B cell (primary cell): ENCODE measurements at regions not wholly inside any gene's neighbourhood (a gene's known extent, or its start where the extent isn't known, plus 50 kb on each side); places are given as distances from the start of the nearest gene placed in this dataset.

ENCODE experiments used
- ATAC-seq: fragments of 200-7000 bp; cut with Tn5 transposase; one replicate; pipeline ENCODE4 v1.10.0; 2021; ENCODE audit warnings: low read depth, mild to moderate bottlenecking, moderate number of reproducible peaks, moderate library complexity
- CTCF ChIA-PET: fragments of 350-600 bp; sonication (Branson Sonifier 250); formaldehyde crosslinking; loops from one replicate; lab custom pipeline; 2021; ENCODE audit warnings: antibody characterized with exemption, inconsistent platforms; lab: Charles Lee
- POLR2A ChIA-PET: fragments of 350-600 bp; sonication (Branson Sonifier 250); formaldehyde crosslinking; loops from one replicate; lab custom pipeline; 2021; ENCODE audit warnings: antibody characterized with exemption; lab: Charles Lee
- DNase-seq: peaks from one replicate; pipeline ENCODE4 v3.0.0; 2013
- H2AFZ ChIP-seq: 2 replicates; pipeline ENCODE4 v1.6.1; 2012; ENCODE audit warnings: mild to moderate bottlenecking, low read depth, low read length; ENCODE audit not compliant: insufficient read depth, poor library complexity, severe bottlenecking
- H3K27ac ChIP-seq, 2 donors: 1 replicate in 1 of 2; 2 replicates in 1 of 2; pipeline ENCODE4 v1.5.1; 2012 to 2013; ENCODE audit warnings: low read length in 2 of 2, mild to moderate bottlenecking in 2 of 2, moderate library complexity in 1 of 2
- H3K27me3 ChIP-seq, 4 experiments: fragments of 200-600 bp in 1 of 4; sonication (generic) in 1 of 4; replicated peaks in 1 of 4; 1 replicate in 2 of 4; 2 replicates in 2 of 4; pipeline versions ENCODE4 v1.6.1 to v1.7.0; 2013 to 2016; ENCODE audit warnings: low read length in 3 of 4, mild to moderate bottlenecking in 2 of 4, mixed read lengths in 1 of 4, moderate library complexity in 1 of 4; ENCODE audit not compliant: insufficient read depth in 4 of 4, control insufficient read depth in 3 of 4; ENCODE audit errors: control extremely low read depth in 1 of 4
- H3K36me3 ChIP-seq, 2 experiments: replicated peaks in 1 of 2; 1 replicate in 1 of 2; 2 replicates in 1 of 2; pipeline versions ENCODE4 v1.6.1 to v1.7.1; 2013; ENCODE audit warnings: low read length in 1 of 2; ENCODE audit not compliant: insufficient read depth in 2 of 2, control insufficient read depth in 1 of 2; ENCODE audit errors: control extremely low read depth in 1 of 2, extremely low read depth in 1 of 2
- H3K4me1 ChIP-seq, 2 donors: fragments of 200-600 bp in 1 of 2; sonication (generic) in 1 of 2; 1 replicate in 1 of 2; 2 replicates in 1 of 2; pipeline versions ENCODE4 v1.5.1 to v1.6.1; 2013 to 2017; ENCODE audit warnings: low read length in 2 of 2; ENCODE audit not compliant: control insufficient read depth in 2 of 2, insufficient read depth in 2 of 2
- H3K4me2 ChIP-seq: replicated peaks from 2 replicates; pipeline ENCODE3; 2012; ENCODE audit warnings: mild to moderate bottlenecking, low read depth, low read length; ENCODE audit not compliant: poor library complexity, severe bottlenecking
- H3K4me3 ChIP-seq, 5 experiments: fragments of 200-600 bp in 1 of 5; sonication (generic) in 1 of 5; 1 replicate in 3 of 5; 2 replicates in 2 of 5; pipeline versions ENCODE4 v1.5.1 to v1.7.0; 2011 to 2016; ENCODE audit warnings: low read length in 4 of 5, mild to moderate bottlenecking in 4 of 5, low read depth in 2 of 5, control low read depth in 1 of 5, moderate library complexity in 1 of 5; ENCODE audit not compliant: insufficient read depth in 1 of 5; ENCODE audit errors: control extremely low read depth in 1 of 5, extremely low read depth in 1 of 5
- H3K79me2 ChIP-seq: fragments of 200-600 bp; sonication (generic); one replicate; pipeline ENCODE4 v1.6.0; 2016; ENCODE audit warnings: low read length; ENCODE audit not compliant: control insufficient read depth, insufficient read depth
- H3K9ac ChIP-seq: fragments of 200-600 bp; sonication (generic); 2 replicates; pipeline ENCODE4 v1.6.1; 2017; ENCODE audit warnings: mild to moderate bottlenecking, low read length, moderate library complexity
- H3K9me3 ChIP-seq, 3 donors: one replicate each; pipeline versions ENCODE4 v1.6.1 to v1.7.1; 2013; ENCODE audit warnings: low read length in 2 of 3; ENCODE audit not compliant: control insufficient read depth in 2 of 3, insufficient read depth in 1 of 3; ENCODE audit errors: control extremely low read depth in 1 of 3
- H4K20me1 ChIP-seq: 2 replicates; pipeline ENCODE4 v1.6.0; 2012; ENCODE audit warnings: mild to moderate bottlenecking, low read length; ENCODE audit not compliant: insufficient read depth, control insufficient read depth, poor library complexity, severe bottlenecking
- H3K27ac Mint-ChIP-seq: one replicate; pipeline ENCODE4 v1.8.0; 2021; ENCODE audit warnings: mixed read lengths
- H3K27me3 Mint-ChIP-seq: one replicate; pipeline ENCODE4 v1.8.0; 2021; ENCODE audit warnings: mixed read lengths
- H3K4me1 Mint-ChIP-seq: one replicate; pipeline ENCODE4 v1.8.0; 2021; ENCODE audit warnings: mixed read lengths
- H3K4me3 Mint-ChIP-seq: one replicate; pipeline ENCODE4 v1.8.0; 2021; ENCODE audit warnings: mixed read lengths
- H3K9me3 Mint-ChIP-seq: one replicate; pipeline ENCODE4 v1.8.0; 2022; ENCODE audit warnings: mixed read lengths; ENCODE audit not compliant: insufficient read depth
- CTCF ChIP-seq: fragments of 200-600 bp; IDR thresholded peaks from one replicate; pipeline ENCODE4 v1.8.0; 2022; ENCODE audit warnings: antibody characterized with exemption, mild to moderate bottlenecking
- EZH2 ChIP-seq: IDR thresholded peaks from 2 replicates; pipeline ENCODE4 v1.6.1; 2012; ENCODE audit warnings: borderline replicate concordance, low read depth, mild to moderate bottlenecking, moderate library complexity, low read length; ENCODE audit not compliant: insufficient read depth, poor library complexity, severe bottlenecking
- WGBS: methylation state at CpG from one replicate; pipeline ENCODE4 v1.1.5; 2013; ENCODE audit warnings: missing lambda C conversion rate; ENCODE audit not compliant: insufficient coverage; 5-methylcytosine and 5-hydroxymethylcytosine counted together
- intact Hi-C: fragments of 100-400 bp; cut with micrococcal nuclease; formaldehyde crosslinking; loops from one replicate; pipeline ENCODE4 v1.10.0; 2022

DNA sequence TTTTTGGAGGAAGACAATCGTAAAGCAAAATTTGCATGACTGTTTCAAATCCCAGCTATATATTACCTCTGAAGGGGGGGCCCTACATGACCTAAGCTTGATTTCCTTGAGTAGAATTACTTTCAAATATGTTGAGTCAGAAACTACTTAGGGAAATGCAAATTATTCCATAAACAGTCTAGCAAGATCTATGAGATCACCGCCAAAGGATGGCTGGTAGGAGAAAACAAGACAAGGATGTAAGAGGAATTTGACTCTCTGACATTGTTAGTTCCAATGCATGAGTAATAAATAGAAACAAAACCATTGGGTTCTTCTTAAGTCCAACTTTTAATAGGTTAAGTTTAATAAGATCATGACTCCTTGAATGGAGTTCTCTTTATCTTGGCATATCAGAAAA lies 561.4 kb downstream of the CDY2B start:
- H3K4me3 Mint-ChIP-seq = no peak overlapping the region
- Histone ChIP-seq H3K9ac (no peak overlapping the region), H3K4me3 (no peak overlapping the region), H2AFZ (no peak overlapping the region), H3K27me3 (no peaks in the 10 kb centered on the region), H3K27ac (no peak overlapping the region), H3K9me3 (no peaks in the 10 kb centered on the region), H4K20me1 (no peaks in the 10 kb centered on the region), H3K36me3 (no peaks in the 10 kb centered on the region), H3K4me2 (no peak overlapping the region), H3K79me2 (no peaks in the 10 kb centered on the region), H3K4me1 (no peaks in the 10 kb centered on the region)
- no peaks in the 10 kb centered on the region for H3K4me1 Mint-ChIP-seq
- ChIA-PET CTCF (no interaction called here), POLR2A (no interaction called here)
- intact Hi-C loops = no loop called here
- DNase-seq (no peak), ATAC-seq (no peak)
- no peaks in the 10 kb centered on the region for H3K9me3 Mint-ChIP-seq
- no CpG with 5 or more reads among the region's 2 CpGs for WGBS
- TF ChIP-seq EZH2 (no peak), CTCF (no peak)
- no peaks in the 10 kb centered on the region for H3K27me3 Mint-ChIP-seq
- H3K27ac Mint-ChIP-seq = no peak overlapping the region

- ChIA-PET CTCF (no interaction called here), POLR2A (no interaction called here)
- Mint-ChIP-seq H3K27me3 (no peaks in the 10 kb centered on the region), H3K9me3 (no peaks in the 10 kb centered on the region), H3K27ac (no peak overlapping the region), H3K4me3 (no peak overlapping the region), H3K4me1 (no peaks in the 10 kb centered on the region)
- no peak overlapping the region for H3K4me2 ChIP-seq
- no peaks in the 10 kb centered on the region for H3K9me3 ChIP-seq
- no peak overlapping the region for H3K9ac ChIP-seq
- intact Hi-C loops = no loop called here
- no peaks in the 10 kb centered on the region for H3K27me3 ChIP-seq
- DNase-seq = no peak
- no peak for TF ChIP-seq EZH2
- TF ChIP-seq CTCF = no peak
- no peaks in the 10 kb centered on the region for H3K79me2 ChIP-seq
- no peaks in the 10 kb centered on the region for H3K4me1 ChIP-seq
- no peak for ATAC-seq
- H3K36me3 ChIP-seq = no peaks in the 10 kb centered on the region
- no peak overlapping the region for H3K4me3 ChIP-seq
- no peak overlapping the region for H2AFZ ChIP-seq
- no peaks in the 10 kb centered on the region for H4K20me1 ChIP-seq
- no peak overlapping the region for H3K27ac ChIP-seq
These were observed 603.0 kb downstream of the CDY2B start for GRCh38 chrY:17277056-17277455.
